Stomach (tissue), 8 donors: ENCODE measurements at regions not wholly inside any gene's neighbourhood (a gene's known extent, or its start where the extent isn't known, plus 50 kb on each side); places are given as distances from the start of the nearest gene placed in this dataset.

ENCODE experiments used
- DNase-seq, 2 donors: peaks; one replicate each; pipeline versions ENCODE4 v3.0.0 to v3.0.0-alpha.2; 2013 to 2019
- H3K27ac ChIP-seq, 5 donors: fragments of 200-600 bp in 4 of 5; sonication (generic) in 4 of 5; one replicate each; pipeline ENCODE4 v1.5.1; 2013 to 2019; ENCODE audit warnings: mild to moderate bottlenecking in 1 of 5, moderate library complexity in 1 of 5
- H3K27me3 ChIP-seq, 3 donors: fragments of 200-600 bp; sonication (generic); one replicate each; pipeline ENCODE4 v1.5.1; 2017 to 2019; ENCODE audit warnings: mixed run types in 1 of 3
- H3K36me3 ChIP-seq, 4 donors: fragments of 200-600 bp; sonication (generic); 1 replicate in 3 of 4; 2 replicates in 1 of 4; pipeline ENCODE4 v1.5.1; 2016 to 2019
- H3K4me1 ChIP-seq, 4 donors: fragments of 200-600 bp; sonication (generic); one replicate each; pipeline ENCODE4 v1.5.1; 2016 to 2019
- H3K4me3 ChIP-seq, 4 donors: fragments of 200-600 bp; sonication (generic) in 3 of 4; one replicate each; pipeline ENCODE4 v1.5.1; 2016 to 2019; ENCODE audit warnings: mild to moderate bottlenecking in 1 of 4
- H3K9me3 ChIP-seq, 4 donors: fragments of 200-600 bp; sonication (generic); one replicate each; pipeline ENCODE4 v1.5.1; 2016 to 2019
- CTCF ChIP-seq, 7 experiments: fragments of 450-650 bp in 4 of 7; fragments of 200-600 bp in 3 of 7; sonication (generic) in 3 of 7; IDR thresholded peaks; one replicate each; pipeline ENCODE4 v1.5.1; 2016 to 2019; ENCODE audit warnings: antibody characterized with exemption in 7 of 7, control low read depth in 2 of 7, mild to moderate bottlenecking in 1 of 7
- EP300 ChIP-seq: sonication (generic); formaldehyde crosslinking; IDR thresholded peaks from one replicate; pipeline ENCODE4 v1.6.1; 2017; ENCODE audit warnings: antibody characterized with exemption
- POLR2A ChIP-seq, 4 donors: fragments of 450-650 bp; IDR thresholded peaks; one replicate each; pipeline ENCODE4 v1.6.1; 2016; ENCODE audit warnings: antibody characterized with exemption in 4 of 4, control low read depth in 2 of 4, mild to moderate bottlenecking in 1 of 4, moderate library complexity in 1 of 4
- POLR2AphosphoS5 ChIP-seq, 3 donors: sonication (generic); formaldehyde crosslinking; IDR thresholded peaks; one replicate each; pipeline ENCODE4 v1.6.1; 2016; ENCODE audit warnings: antibody characterized with exemption in 3 of 3
- WGBS, 5 donors: extraction: QIAGEN DNeasy Blood & Tissue Kit in 3 of 5; methylation state at CpG; one replicate each; pipeline versions ENCODE4 v1.1.5 to v1.1.7; 2013 to 2018; 5-methylcytosine and 5-hydroxymethylcytosine counted together
- intact Hi-C: fragments of 100-400 bp; cut with DNase I; formaldehyde crosslinking; loops from one replicate; pipeline ENCODE4 v1.15.1; 2023; ENCODE audit warnings: low total_unique reads
- donor health status: healthy with polysubstance abuse.
- donor health status: Bipolar disorder and iron deficiency.
- donor health status: healthy.

GRCh38 chr12:87280356-87280755, 748.8 kb downstream of the C12orf50 start:
- no peak overlapping the region for H3K4me3 ChIP-seq
- TF ChIP-seq EP300 (no peak), CTCF (IDR thresholded peaks at IDR 0.05) (no peak), POLR2AphosphoS5 (IDR thresholded peaks at IDR 0.05) (no peak), POLR2A (IDR thresholded peaks at IDR 0.05) (no peak)
- peaks cover 0 to 11% (median 0%) of the 10 kb centered on the region in 4 donors for H3K9me3 ChIP-seq
- intact Hi-C loops: no loop called here
- no peaks in the 10 kb centered on the region for H3K36me3 ChIP-seq
- no peak overlapping the region for H3K27ac ChIP-seq
- H3K27me3 ChIP-seq: no peaks in the 10 kb centered on the region
- 70 to 87% (median 80%) methylated on average over 2 of the region's 2 CpGs for WGBS, 5 donors
- DNase-seq: peak in 1 of 2 donors; percentile 5
- no peaks in the 10 kb centered on the region for H3K4me1 ChIP-seq

- Histone ChIP-seq H3K9me3 (no peaks in the 10 kb centered on the region), H3K27me3 (no peaks in the 10 kb centered on the region), H3K27ac (no peak overlapping the region), H3K36me3 (no peaks in the 10 kb centered on the region), H3K4me3 (no peak overlapping the region), H3K4me1 (no peaks in the 10 kb centered on the region)
- 44 to 56% (median 53%) methylated on average over 4 of the region's 4 CpGs for WGBS, 5 donors
- intact Hi-C loops: no loop called here
- TF ChIP-seq CTCF (IDR thresholded peaks at IDR 0.05) (peak in 2 of 7 experiments; percentile 25 to 26), POLR2A (IDR thresholded peaks at IDR 0.05) (no peak), EP300 (no peak), POLR2AphosphoS5 (IDR thresholded peaks at IDR 0.05) (no peak)
- peak in 1 of 2 donors; percentile 18 for DNase-seq
Observed at GRCh38 chr12:87274594-87275245, 754.5 kb downstream of the C12orf50 start.

GRCh38 chr12:87272851-87273250, 756.4 kb downstream of the C12orf50 start:
- WGBS, 5 donors: 76 to 93% (median 84%) methylated on average over 2 of the region's 2 CpGs
- intact Hi-C loops: no loop called here
- DNase-seq: no peak

GRCh38 chr12:87270919-87271318, 758.3 kb downstream of the C12orf50 start:
- TF ChIP-seq POLR2A (IDR thresholded peaks at IDR 0.05) (no peak), EP300 (no peak), CTCF (IDR thresholded peaks at IDR 0.05) (no peak), POLR2AphosphoS5 (IDR thresholded peaks at IDR 0.05) (no peak)
- 53 to 73% (median 61%) methylated on average over 3 of the region's 3 CpGs for WGBS, 5 donors

More at GRCh38 chr12:87272851-87273250, 756.4 kb downstream of the C12orf50 start:
- H3K27me3 ChIP-seq: no peaks in the 10 kb centered on the region
- no peak overlapping the region for H3K4me3 ChIP-seq
- H3K36me3 ChIP-seq: no peaks in the 10 kb centered on the region
- H3K9me3 ChIP-seq: no peaks in the 10 kb centered on the region
- TF ChIP-seq CTCF (IDR thresholded peaks at IDR 0.05): no peak
- no peak for TF ChIP-seq POLR2AphosphoS5 (IDR thresholded peaks at IDR 0.05)
- no peak for TF ChIP-seq EP300
- TF ChIP-seq POLR2A (IDR thresholded peaks at IDR 0.05): no peak
- H3K27ac ChIP-seq: no peak overlapping the region
- H3K4me1 ChIP-seq: no peaks in the 10 kb centered on the region

More at GRCh38 chr12:87270919-87271318, 758.3 kb downstream of the C12orf50 start:
- intact Hi-C loops: no loop called here
- Histone ChIP-seq H3K27ac (no peak overlapping the region), H3K36me3 (no peaks in the 10 kb centered on the region), H3K27me3 (no peaks in the 10 kb centered on the region), H3K4me1 (no peaks in the 10 kb centered on the region), H3K9me3 (no peaks in the 10 kb centered on the region), H3K4me3 (no peak overlapping the region)
- DNase-seq: no peak
